LHCN-M2 (cell line): ENCODE measurements at regions not wholly inside any gene's neighbourhood (a gene's known extent, or its start where the extent isn't known, plus 50 kb on each side); places are given as distances from the start of the nearest gene placed in this dataset.
"Not testable (repeated sequence)": the region's sequence is repeated elsewhere in the genome, so short reads cannot be mapped to it uniquely, and the experiment has no call there.

Source experiments
- DNase-seq: peaks from one replicate; pipeline ENCODE4 v3.0.0-alpha.2; 2012; ENCODE audit warnings: low read depth

- no peak for DNase-seq
Observed at GRCh38 chr9:38192731-38193265, 123.8 kb upstream of the SHB start.

- DNase-seq = peak; percentile 16
Observed at GRCh38 chr9:38186404-38187115, 117.5 kb upstream of the SHB start.

GRCh38 chr9:38185647-38186403, 116.8 kb upstream of the SHB start:
- no peak for DNase-seq

GRCh38 chr9:38183994-38184568, 115.1 kb upstream of the SHB start:
- peak; percentile 31 for DNase-seq

- no peak for DNase-seq
Observed at GRCh38 chr9:38182321-38182720, 113.3 kb upstream of the SHB start.

GRCh38 chr9:38181866-38182265, 112.8 kb upstream of the SHB start:
- DNase-seq = no peak

GRCh38 chr9:38181232-38181631, 112.2 kb upstream of the SHB start:
- peak; percentile 17 for DNase-seq

GRCh38 chr9:38180656-38181055, 111.6 kb upstream of the SHB start:
- no peak for DNase-seq

GRCh38 chr9:38179965-38180364, 110.9 kb upstream of the SHB start:
- no peak for DNase-seq

GRCh38 chr9:38178237-38178636, 109.2 kb upstream of the SHB start:
- peak; percentile 21 for DNase-seq

GRCh38 chr9:38177680-38178079, 108.7 kb upstream of the SHB start:
- DNase-seq = no peak

GRCh38 chr9:38176251-38176650, 107.2 kb upstream of the SHB start:
- no peak for DNase-seq

GRCh38 chr9:38175423-38175822, 106.4 kb upstream of the SHB start:
- DNase-seq = no peak

GRCh38 chr9:38172586-38172985, 103.6 kb upstream of the SHB start:
- no peak for DNase-seq

GRCh38 chr9:38171926-38172325, 102.9 kb upstream of the SHB start:
- no peak for DNase-seq

- DNase-seq = no peak
Observed at GRCh38 chr9:38171538-38171884, 102.5 kb upstream of the SHB start.

GRCh38 chr9:38170763-38171537, 101.9 kb upstream of the SHB start:
- DNase-seq = peak; percentile 83

- not testable (repeated sequence) for DNase-seq
Observed at GRCh38 chr9:38170155-38170554, 101.1 kb upstream of the SHB start.

GRCh38 chr9:38166501-38166900, 97.5 kb upstream of the SHB start:
- no peak for DNase-seq

- no peak for DNase-seq
Observed at GRCh38 chr9:38164659-38165221, 95.7 kb upstream of the SHB start.

- DNase-seq = no peak
Observed at GRCh38 chr9:38163518-38163917, 94.5 kb upstream of the SHB start.
